ENCODE measurements at regions not wholly inside any gene's neighbourhood (a gene's known extent, or its start where the extent isn't known, plus 50 kb on each side); places are given as distances from the start of the nearest gene placed in this dataset.
"Not testable (repeated sequence)": the region's sequence is repeated elsewhere in the genome, so short reads cannot be mapped to it uniquely, and the experiment has no call there.

DNA sequence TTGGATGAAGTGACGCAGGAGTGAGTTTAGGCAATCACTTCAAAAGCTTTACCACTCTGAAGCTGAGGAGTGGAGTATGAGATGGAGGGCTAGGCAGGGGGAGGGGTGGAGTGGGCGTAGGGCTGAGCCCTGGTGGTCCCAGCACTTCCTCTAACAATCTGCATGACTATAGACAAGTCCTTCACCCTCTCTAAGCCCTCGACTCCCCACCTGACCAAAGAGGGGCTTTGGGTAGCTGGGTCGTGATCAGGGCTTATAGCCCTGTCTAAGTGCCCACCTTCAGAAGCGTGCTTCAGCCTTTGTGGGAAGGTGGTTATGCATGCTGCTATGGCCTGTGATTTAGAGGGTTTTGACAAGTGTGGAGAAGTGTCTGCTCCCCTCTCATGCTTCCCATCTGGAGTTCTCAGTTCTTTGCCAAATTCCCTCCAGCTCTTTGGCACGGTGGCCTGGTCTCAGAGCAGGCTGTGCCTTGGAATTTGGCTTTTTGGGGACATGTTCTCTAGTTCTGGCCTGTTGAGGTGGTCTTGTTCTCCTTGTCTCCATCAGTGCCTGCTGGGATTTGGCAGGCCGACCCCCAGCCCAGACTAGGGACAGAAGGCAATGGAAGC is 53.0 kb downstream of the ACTBL2 start:
- H3K4me3 ChIP-seq (ENCODE audit: low read depth, low read length): no peak overlapping the region
- no peaks in the 10 kb centered on the region for H3K36me3 ChIP-seq (ENCODE audit: control insufficient read depth in 2 of 2, insufficient read depth in 1 of 2, low read length in 2 of 2)
- no peak overlapping the region for H3K27ac ChIP-seq (ENCODE audit: extremely low read depth, low read depth, low read length)
- H3K4me1 ChIP-seq (ENCODE audit: control insufficient read depth, insufficient read depth, low read length): peaks cover 6% of the 10 kb centered on the region
- TF ChIP-seq ZNF549 (tag by site-specific recombination; IDR thresholded peaks at IDR 0.05) (no peak), ZNF274 (IDR thresholded peaks at IDR 0.05; ENCODE audit: low read length) (no peak), ZNF274 (tag by site-specific recombination; IDR thresholded peaks at IDR 0.05; ENCODE audit: borderline replicate concordance) (no peak), MYNN (tag by site-specific recombination; IDR thresholded peaks at IDR 0.05; ENCODE audit: borderline replicate concordance) (no peak), ZNF19 (tag by site-specific recombination; IDR thresholded peaks at IDR 0.05; ENCODE audit: low read depth) (no peak), ZFP3 (tag by site-specific recombination; IDR thresholded peaks at IDR 0.05; ENCODE audit: low read depth) (no peak), ZNF404 (tag by site-specific recombination; IDR thresholded peaks at IDR 0.05) (no peak), ZBTB48 (tag by site-specific recombination; IDR thresholded peaks at IDR 0.05) (no peak), ZNF530 (tag by site-specific recombination; IDR thresholded peaks at IDR 0.05; ENCODE audit: low read depth) (no peak), PRDM1 (tag by site-specific recombination; IDR thresholded peaks at IDR 0.05) (no peak), ZNF514 (tag by site-specific recombination; IDR thresholded peaks at IDR 0.05) (no peak), ZEB2 (tag by site-specific recombination; IDR thresholded peaks at IDR 0.05) (no peak)
- TF ChIP-seq, protein P1, sequence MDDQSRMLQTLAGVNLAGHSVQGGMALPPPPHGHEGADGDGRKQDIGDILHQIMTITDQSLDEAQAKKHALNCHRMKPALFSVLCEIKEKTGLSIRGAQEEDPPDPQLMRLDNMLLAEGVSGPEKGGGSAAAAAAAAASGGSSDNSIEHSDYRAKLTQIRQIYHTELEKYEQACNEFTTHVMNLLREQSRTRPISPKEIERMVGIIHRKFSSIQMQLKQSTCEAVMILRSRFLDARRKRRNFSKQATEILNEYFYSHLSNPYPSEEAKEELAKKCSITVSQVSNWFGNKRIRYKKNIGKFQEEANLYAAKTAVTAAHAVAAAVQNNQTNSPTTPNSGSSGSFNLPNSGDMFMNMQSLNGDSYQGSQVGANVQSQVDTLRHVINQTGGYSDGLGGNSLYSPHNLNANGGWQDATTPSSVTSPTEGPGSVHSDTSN (CRISPR knock-in tag; IDR thresholded peaks at IDR 0.05): no peak
- TF ChIP-seq, protein P2, sequence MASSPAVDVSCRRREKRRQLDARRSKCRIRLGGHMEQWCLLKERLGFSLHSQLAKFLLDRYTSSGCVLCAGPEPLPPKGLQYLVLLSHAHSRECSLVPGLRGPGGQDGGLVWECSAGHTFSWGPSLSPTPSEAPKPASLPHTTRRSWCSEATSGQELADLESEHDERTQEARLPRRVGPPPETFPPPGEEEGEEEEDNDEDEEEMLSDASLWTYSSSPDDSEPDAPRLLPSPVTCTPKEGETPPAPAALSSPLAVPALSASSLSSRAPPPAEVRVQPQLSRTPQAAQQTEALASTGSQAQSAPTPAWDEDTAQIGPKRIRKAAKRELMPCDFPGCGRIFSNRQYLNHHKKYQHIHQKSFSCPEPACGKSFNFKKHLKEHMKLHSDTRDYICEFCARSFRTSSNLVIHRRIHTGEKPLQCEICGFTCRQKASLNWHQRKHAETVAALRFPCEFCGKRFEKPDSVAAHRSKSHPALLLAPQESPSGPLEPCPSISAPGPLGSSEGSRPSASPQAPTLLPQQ (tag by site-specific recombination; IDR thresholded peaks at IDR 0.05): no peak
- no peaks in the 10 kb centered on the region for H3K9me3 ChIP-seq (ENCODE audit: control insufficient read depth, insufficient read depth, low read depth, low read length)
- ChIA-PET CTCF (no interaction called here), POLR2A (no interaction called here)

DNA sequence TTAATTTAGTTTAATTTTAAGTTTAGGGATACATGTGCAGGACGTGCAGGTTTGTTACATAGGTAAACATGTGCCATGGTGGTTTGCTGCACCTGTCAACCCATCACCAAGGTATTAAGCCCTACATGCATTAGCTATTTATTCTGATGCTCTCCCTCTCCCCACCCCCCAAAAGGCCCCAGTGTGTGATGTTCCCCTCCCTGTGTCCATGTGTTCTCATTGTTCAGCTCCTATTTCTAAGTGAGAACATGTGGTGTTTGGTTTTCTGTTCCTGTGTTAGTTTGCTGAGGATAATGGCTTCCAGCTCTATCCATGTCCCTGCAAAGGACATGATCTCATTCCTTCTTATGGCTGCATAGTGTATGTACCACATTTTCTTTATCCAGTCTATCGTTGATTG is 53.6 kb downstream of the ACTBL2 start:
- H3K36me3 ChIP-seq (ENCODE audit: control insufficient read depth in 2 of 2, insufficient read depth in 1 of 2, low read length in 2 of 2); H3K27ac ChIP-seq (ENCODE audit: extremely low read depth, low read depth, low read length); POLR2A ChIA-PET; H3K4me1 ChIP-seq (ENCODE audit: control insufficient read depth, insufficient read depth, low read length); H3K4me3 ChIP-seq (ENCODE audit: low read depth, low read length); H3K9me3 ChIP-seq (ENCODE audit: control insufficient read depth, insufficient read depth, low read depth, low read length): not testable (repeated sequence)
- CTCF ChIA-PET: interaction anchor here (1.2 kb wide), 1 partner anchor 19 kb away, joined by 4 read pairs; no protein-coding TSS in a partner anchor

DNA sequence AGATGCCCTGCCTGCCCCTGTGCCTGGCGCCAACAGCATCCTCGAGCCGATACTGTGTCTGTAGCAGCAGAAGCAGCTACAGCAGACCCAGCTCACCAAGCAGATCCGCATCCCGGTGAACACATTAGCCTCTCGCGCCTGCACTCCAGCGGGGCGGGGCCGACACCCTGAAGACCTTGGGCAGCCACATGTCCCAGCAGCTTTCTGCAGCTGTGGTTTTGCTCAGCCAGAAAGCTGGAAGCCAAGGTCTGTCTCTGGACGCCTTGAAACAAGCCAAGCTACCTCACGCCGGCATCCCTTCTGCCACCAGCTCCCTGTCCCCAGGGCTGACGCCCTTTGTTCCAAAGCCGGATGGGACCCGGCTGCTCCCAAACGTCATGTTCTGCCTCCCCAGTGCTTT is 59.6 kb downstream of the ACTBL2 start:
- H3K27ac ChIP-seq (ENCODE audit: extremely low read depth, low read depth, low read length): no peak overlapping the region
- H3K4me1 ChIP-seq (ENCODE audit: control insufficient read depth, insufficient read depth, low read length): no peaks in the 10 kb centered on the region
- no peaks in the 10 kb centered on the region for H3K36me3 ChIP-seq (ENCODE audit: control insufficient read depth in 2 of 2, insufficient read depth in 1 of 2, low read length in 2 of 2)
- CTCF ChIA-PET: interaction anchor here (0.5 kb wide), 1 partner anchor 135 kb away, joined by 5 read pairs; no protein-coding TSS in a partner anchor
- no peaks in the 10 kb centered on the region for H3K9me3 ChIP-seq (ENCODE audit: control insufficient read depth, insufficient read depth, low read depth, low read length)
- H3K4me3 ChIP-seq (ENCODE audit: low read depth, low read length): no peak overlapping the region
- POLR2A ChIA-PET: no interaction called here
- TF ChIP-seq, protein P3, sequence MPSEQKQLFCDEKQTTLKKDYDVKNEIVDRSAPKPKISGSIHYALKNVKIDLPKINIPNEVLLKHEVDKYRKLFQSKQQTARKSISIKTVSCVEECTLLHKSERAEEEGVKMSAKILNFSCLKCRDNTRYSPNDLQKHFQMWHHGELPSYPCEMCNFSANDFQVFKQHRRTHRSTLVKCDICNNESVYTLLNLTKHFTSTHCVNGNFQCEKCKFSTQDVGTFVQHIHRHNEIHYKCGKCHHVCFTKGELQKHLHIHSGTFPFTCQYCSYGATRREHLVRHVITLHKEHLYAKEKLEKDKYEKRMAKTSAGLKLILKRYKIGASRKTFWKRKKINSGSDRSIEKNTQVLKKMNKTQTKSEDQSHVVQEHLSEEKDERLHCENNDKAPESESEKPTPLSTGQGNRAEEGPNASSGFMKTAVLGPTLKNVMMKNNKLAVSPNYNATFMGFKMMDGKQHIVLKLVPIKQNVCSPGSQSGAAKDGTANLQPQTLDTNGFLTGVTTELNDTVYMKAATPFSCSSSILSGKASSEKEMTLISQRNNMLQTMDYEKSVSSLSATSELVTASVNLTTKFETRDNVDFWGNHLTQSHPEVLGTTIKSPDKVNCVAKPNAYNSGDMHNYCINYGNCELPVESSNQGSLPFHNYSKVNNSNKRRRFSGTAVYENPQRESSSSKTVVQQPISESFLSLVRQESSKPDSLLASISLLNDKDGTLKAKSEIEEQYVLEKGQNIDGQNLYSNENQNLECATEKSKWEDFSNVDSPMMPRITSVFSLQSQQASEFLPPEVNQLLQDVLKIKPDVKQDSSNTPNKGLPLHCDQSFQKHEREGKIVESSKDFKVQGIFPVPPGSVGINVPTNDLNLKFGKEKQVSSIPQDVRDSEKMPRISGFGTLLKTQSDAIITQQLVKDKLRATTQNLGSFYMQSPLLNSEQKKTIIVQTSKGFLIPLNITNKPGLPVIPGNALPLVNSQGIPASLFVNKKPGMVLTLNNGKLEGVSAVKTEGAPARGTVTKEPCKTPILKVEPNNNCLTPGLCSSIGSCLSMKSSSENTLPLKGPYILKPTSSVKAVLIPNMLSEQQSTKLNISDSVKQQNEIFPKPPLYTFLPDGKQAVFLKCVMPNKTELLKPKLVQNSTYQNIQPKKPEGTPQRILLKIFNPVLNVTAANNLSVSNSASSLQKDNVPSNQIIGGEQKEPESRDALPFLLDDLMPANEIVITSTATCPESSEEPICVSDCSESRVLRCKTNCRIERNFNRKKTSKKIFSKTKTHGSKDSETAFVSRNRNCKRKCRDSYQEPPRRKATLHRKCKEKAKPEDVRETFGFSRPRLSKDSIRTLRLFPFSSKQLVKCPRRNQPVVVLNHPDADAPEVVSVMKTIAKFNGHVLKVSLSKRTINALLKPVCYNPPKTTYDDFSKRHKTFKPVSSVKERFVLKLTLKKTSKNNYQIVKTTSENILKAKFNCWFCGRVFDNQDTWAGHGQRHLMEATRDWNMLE (tag by site-specific recombination; conservative IDR thresholded peaks at IDR 0.05; ENCODE audit: low read depth): no peak
- TF ChIP-seq, protein P4, sequence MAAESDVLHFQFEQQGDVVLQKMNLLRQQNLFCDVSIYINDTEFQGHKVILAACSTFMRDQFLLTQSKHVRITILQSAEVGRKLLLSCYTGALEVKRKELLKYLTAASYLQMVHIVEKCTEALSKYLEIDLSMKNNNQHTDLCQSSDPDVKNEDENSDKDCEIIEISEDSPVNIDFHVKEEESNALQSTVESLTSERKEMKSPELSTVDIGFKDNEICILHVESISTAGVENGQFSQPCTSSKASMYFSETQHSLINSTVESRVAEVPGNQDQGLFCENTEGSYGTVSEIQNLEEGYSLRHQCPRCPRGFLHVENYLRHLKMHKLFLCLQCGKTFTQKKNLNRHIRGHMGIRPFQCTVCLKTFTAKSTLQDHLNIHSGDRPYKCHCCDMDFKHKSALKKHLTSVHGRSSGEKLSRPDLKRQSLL (tag by site-specific recombination; IDR thresholded peaks at IDR 0.05): no peak
- TF ChIP-seq SP2 (tag by site-specific recombination; IDR thresholded peaks at IDR 0.05): no peak
- no peak for TF ChIP-seq REPIN1 (tag by site-specific recombination; IDR thresholded peaks at IDR 0.05; ENCODE audit: low read depth)
- no peak for TF ChIP-seq ZNF335 (tag by site-specific recombination; conservative IDR thresholded peaks at IDR 0.05)
- no peak for TF ChIP-seq ZNF2 (tag by site-specific recombination; IDR thresholded peaks at IDR 0.05)
- TF ChIP-seq ZNF571 (tag by site-specific recombination; IDR thresholded peaks at IDR 0.05): no peak
